Retinal pigment epithelial cell (primary cell): ENCODE measurements at regions not wholly inside any gene's neighbourhood (a gene's known extent, or its start where the extent isn't known, plus 50 kb on each side); places are given as distances from the start of the nearest gene placed in this dataset.

Source experiments
- DNase-seq: peaks from one replicate; pipeline ENCODE4 v3.0.0-alpha.2; 2010; ENCODE audit warnings: low read depth
- H3K4me3 ChIP-seq: 2 replicates; pipeline ENCODE4 v1.5.1; 2011; ENCODE audit warnings: mild to moderate bottlenecking, low read length, control low read depth, moderate library complexity
- TF ChIP-seq, protein P1 (sequence below): conservative IDR thresholded peaks from 2 replicates; pipeline ENCODE4 v1.5.1; 2011; ENCODE audit warnings: low read depth, low read length, control low read depth, inconsistent platforms

DNA sequence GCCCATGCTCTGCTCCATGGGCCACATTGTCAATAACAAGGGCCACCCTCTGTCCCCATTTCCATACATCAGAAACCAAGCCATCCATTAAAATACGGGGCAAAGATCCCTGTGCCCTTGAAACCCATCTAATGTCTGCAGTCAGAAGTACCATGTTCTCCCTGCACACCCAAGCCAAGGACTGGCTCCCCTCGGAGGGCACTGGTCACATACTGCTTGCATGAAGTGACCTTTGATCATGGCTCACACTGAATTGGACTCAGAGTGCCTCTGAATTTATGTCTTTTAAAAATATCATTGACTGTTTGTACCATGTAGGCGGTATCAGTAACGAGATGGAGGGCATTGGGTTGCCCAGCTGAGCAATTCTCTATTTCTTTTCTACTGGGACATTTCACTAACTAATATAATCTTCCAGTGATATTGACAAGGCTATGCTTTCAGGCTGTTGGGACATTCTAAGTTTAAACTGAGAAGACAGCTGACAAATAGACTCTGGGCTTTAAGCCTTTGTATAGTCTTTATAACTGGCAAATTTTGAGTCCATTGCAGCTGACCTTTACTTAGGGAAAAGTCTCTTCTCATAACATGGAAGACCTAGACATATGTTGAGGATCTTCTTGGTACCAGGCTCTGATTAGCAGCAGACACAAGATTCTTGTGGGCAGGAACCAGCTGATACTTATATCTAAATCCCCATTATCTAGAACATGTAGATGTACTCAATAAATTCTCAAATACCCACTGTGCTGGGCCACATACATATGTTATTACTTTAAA, 214.3 kb downstream of the MYCN start:
- TF ChIP-seq, protein P1, sequence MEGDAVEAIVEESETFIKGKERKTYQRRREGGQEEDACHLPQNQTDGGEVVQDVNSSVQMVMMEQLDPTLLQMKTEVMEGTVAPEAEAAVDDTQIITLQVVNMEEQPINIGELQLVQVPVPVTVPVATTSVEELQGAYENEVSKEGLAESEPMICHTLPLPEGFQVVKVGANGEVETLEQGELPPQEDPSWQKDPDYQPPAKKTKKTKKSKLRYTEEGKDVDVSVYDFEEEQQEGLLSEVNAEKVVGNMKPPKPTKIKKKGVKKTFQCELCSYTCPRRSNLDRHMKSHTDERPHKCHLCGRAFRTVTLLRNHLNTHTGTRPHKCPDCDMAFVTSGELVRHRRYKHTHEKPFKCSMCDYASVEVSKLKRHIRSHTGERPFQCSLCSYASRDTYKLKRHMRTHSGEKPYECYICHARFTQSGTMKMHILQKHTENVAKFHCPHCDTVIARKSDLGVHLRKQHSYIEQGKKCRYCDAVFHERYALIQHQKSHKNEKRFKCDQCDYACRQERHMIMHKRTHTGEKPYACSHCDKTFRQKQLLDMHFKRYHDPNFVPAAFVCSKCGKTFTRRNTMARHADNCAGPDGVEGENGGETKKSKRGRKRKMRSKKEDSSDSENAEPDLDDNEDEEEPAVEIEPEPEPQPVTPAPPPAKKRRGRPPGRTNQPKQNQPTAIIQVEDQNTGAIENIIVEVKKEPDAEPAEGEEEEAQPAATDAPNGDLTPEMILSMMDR: no peak
- no peak overlapping the region for H3K4me3 ChIP-seq
- no peak for DNase-seq

DNA sequence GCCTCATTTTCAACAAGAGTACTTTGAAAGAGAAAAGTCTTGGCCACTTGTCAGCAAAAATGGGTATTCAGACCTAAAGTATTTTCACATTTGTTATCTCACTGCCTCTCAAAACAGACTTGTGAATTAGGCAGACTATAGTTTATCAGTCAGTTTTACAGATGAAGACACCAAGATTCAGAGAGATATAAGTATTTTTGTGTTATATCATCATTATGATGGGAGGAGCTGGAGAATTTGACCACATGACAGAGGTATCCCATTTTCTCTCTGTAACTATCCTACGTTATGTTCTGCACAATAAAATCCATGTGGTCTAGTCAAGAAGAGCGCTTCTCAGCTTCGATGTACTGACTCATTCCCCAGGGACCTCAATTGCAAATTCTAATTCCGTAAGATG, 213.7 kb downstream of the MYCN start:
- no peak overlapping the region for H3K4me3 ChIP-seq
- DNase-seq: no peak
- TF ChIP-seq, protein P1: no peak

DNA sequence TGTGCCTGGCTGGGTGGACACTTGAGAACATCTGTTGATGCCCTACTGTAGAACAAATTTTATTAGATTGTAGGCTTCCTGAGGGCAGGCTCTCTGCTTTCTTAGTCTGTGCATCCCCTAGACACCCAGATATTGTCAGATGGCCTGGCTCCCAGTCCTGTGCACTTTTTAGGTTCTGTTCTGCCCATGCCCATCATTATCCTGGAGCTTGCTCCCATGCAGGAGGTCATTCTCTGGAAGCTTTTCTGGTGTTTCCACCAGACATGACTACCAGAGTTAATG, 213.3 kb downstream of the MYCN start:
- no peak overlapping the region for H3K4me3 ChIP-seq
- DNase-seq: no peak
- TF ChIP-seq, protein P1: no peak

DNA sequence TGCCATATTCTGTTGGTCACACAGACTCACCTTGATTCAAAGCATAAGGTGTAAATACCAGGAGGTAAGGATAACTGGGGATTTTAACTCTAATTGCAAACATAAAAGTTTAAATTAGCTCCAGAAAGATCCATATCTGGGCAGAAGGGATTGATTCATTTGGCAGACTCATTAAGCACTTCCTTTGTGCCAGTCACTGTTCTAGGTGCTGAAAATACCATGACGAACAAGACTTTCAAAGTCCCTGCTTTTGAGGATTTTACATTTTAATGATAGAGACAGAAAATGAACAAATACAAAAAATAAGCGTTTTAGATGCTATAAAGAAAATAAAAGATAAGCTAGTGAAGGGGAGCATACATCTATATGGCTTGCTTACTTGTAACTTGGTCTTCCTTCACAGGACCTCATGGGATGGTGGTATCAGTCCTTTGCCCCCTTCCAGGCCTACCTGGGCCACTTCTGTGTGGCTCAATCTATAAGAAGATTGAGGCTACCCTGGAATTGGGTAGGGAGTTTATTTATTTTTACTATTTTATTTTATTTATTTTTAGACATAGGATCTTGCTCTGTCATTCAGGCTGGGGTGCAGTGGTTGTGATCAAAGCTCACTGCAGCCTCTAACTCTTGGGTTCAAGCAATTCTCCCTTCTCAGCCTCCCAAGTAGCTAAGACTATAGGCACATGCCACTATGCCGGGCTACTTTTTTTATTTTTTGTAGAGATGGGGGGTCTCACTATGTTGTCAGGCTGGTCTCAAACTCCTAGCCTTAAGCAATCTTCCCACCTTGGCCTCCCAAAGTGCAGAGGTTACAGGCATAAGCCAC, 212.8 kb downstream of the MYCN start:
- no peak overlapping the region for H3K4me3 ChIP-seq
- TF ChIP-seq, protein P1: no peak
- DNase-seq: no peak

DNA sequence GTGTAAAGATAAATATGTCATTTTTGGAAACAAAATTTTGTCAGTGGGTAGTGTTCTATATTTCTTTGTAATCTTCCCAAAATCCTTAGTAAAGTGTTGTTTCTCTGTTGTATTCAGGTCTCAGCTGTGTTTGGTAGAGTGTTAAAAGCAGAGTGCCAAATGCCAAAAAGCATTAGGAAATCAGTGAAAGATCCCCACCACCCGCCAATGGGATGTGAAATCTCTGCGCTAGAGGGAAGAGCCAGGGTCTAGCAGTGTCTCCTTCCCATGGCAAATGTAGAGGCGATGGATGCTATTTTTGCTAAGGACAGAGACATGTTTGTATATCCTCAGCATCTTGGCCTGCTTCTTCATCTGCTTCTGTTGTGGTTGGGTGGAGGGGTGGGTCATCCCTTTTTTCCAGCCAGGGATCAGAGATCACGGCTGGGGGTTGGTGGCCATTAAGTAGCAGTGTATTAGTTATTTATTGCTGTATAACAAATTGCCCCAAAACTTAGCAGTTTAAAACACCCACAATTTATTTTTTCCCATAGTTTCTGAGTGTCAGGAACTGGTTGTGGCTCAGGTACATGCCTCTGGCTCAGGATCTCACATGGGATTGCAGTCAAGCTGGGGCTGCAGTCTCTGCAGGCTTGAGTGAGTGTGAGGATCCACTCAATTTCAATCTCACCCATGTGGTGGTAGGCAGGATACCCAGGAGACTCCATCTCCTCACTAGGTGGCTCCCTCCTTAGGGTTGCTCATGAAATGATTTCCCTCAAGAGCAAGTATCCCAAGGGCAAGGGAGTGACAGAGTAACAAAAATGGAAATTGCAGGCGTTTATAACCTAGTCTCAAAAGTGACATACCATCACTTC, 211.9 kb downstream of the MYCN start:
- H3K4me3 ChIP-seq: no peak overlapping the region
- TF ChIP-seq, protein P1: no peak
- DNase-seq: no peak

DNA sequence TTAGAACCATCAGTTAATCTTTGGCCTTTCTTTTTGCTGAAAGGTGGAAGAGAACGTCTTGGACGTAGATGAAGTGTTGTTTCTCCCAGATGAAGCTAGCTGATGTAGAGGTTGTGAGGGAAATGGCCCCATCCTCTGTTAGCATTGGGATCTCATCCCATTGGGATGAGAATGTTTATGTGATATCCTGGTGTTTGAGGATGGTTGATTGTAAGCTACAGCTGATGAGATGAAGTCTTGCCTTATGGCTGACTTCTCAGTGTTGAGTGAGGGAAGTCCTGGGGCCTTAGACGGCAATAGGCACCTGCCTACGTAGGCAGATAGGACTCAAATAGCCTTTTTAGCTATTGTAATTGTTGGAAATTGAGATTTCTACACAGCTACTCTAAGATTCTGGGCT, 211.3 kb downstream of the MYCN start:
- TF ChIP-seq, protein P1: no peak
- no peak overlapping the region for H3K4me3 ChIP-seq

DNA sequence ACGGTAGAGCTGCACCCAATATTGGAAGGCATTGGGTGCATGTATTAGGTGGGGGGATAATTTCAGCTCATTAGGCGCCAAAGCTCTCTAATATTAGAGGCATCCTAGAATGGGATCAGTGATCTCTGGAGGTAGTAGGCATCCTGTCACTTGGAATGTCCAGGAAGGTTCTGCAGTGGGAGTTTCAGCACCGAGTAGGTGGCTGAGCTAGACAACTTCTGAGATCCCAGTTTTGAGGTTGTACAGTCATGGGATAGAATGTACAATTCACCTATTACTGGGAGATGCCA, 210.9 kb downstream of the MYCN start:
- TF ChIP-seq, protein P1: no peak
- no peak overlapping the region for H3K4me3 ChIP-seq
- no peak for DNase-seq

More for the DNA sequence above, 211.3 kb downstream of the MYCN start:
- DNase-seq: no peak
